Left lung (tissue), 4 donors: ENCODE measurements at regions not wholly inside any gene's neighbourhood (a gene's known extent, or its start where the extent isn't known, plus 50 kb on each side); places are given as distances from the start of the nearest gene placed in this dataset.

Source experiments
- ATAC-seq: fragments of 200-7000 bp; cut with Tn5 transposase; one replicate; pipeline ENCODE4 v1.9.1; 2020; ENCODE audit warnings: moderate library complexity
- DNase-seq, 4 donors: peaks; one replicate each; pipeline ENCODE4 v3.0.0-alpha.2; 2013 to 2020
- H3K27ac ChIP-seq, 2 donors: fragments of 200-600 bp; sonication (generic) in 1 of 2; one replicate each; pipeline versions ENCODE4 v1.5.0 to v1.8.0; 2020 to 2021
- H3K27me3 ChIP-seq, 2 donors: fragments of 200-600 bp; sonication (generic) in 1 of 2; one replicate each; pipeline versions ENCODE4 v1.5.0 to v1.8.0; 2020 to 2021
- H3K36me3 ChIP-seq, 2 donors: fragments of 200-600 bp; sonication (generic) in 1 of 2; one replicate each; pipeline versions ENCODE4 v1.5.0 to v1.8.0; 2020 to 2021
- H3K4me1 ChIP-seq, 2 donors: fragments of 200-600 bp; one replicate each; pipeline ENCODE4 v1.8.0; 2021
- H3K4me3 ChIP-seq, 2 donors: fragments of 200-600 bp; sonication (generic) in 1 of 2; one replicate each; pipeline versions ENCODE4 v1.5.0 to v1.8.0; 2020 to 2021; ENCODE audit warnings: mild to moderate bottlenecking in 1 of 2
- H3K9me3 ChIP-seq, 2 donors: fragments of 200-600 bp; sonication (generic) in 1 of 2; one replicate each; pipeline versions ENCODE4 v1.5.0 to v1.8.0; 2020 to 2021
- CTCF ChIP-seq, 2 donors: fragments of 200-600 bp; sonication (generic) in 1 of 2; IDR thresholded peaks; one replicate each; pipeline versions ENCODE4 v1.5.0 to v1.8.0; 2021; ENCODE audit warnings: antibody characterized with exemption in 2 of 2
- intact Hi-C, 2 donors: fragments of 100-400 bp; cut with DNase I; formaldehyde crosslinking; loops; one replicate each; pipeline versions ENCODE4 v1.11.2 to v1.14.2; 2022
- donor health status: DM: no; HTN: yes; CAD: no.
- donor health status: DM: no; HTN: no; CAD: no.

GRCh38 chr18:44028109-44028508 is 652.6 kb upstream of the SETBP1 start:
- DNase-seq, result no peak
- Histone ChIP-seq H3K27ac (no peak overlapping the region), H3K4me3 (no peak overlapping the region), H3K4me1 (no peaks in the 10 kb centered on the region), H3K36me3 (no peaks in the 10 kb centered on the region), H3K27me3 (no peaks in the 10 kb centered on the region), H3K9me3 (peaks cover 0 to 3% of the 10 kb centered on the region in 2 donors)
- no peak for ATAC-seq
- intact Hi-C loops, result no loop called here
- TF ChIP-seq CTCF (IDR thresholded peaks at IDR 0.05), result no peak

DNA sequence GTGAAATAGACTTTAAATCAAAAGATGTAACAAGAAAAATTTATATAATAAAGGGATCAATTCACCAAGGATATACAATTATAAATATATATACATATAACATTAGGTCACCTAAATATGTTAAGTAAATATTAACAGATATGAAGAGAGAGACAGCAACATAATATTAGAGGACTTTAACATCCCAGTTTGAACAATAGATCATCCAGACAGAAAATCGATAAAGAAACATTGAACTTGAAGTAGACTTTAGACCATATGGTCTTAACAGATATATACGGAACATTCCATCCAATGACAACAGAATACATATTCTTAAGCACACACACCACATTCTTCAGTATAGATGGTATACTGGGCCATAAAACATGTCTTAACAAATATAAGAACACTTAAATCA is 649.6 kb upstream of the SETBP1 start:
- peaks cover 0 to 3% of the 10 kb centered on the region in 2 donors for H3K9me3 ChIP-seq
- ATAC-seq, result no peak
- DNase-seq, result no peak
- H3K27ac ChIP-seq, result no peak overlapping the region
- no peak for TF ChIP-seq CTCF (IDR thresholded peaks at IDR 0.05)
- peaks cover 0 to 6% of the 10 kb centered on the region in 2 donors for H3K4me1 ChIP-seq
- no peak overlapping the region for H3K4me3 ChIP-seq
- H3K36me3 ChIP-seq, result no peaks in the 10 kb centered on the region
- intact Hi-C loops, result no loop called here
- no peaks in the 10 kb centered on the region for H3K27me3 ChIP-seq

GRCh38 chr18:44033144-44033701 is 647.5 kb upstream of the SETBP1 start:
- Histone ChIP-seq H3K4me1 (peaks cover 0 to 6% of the 10 kb centered on the region in 2 donors), H3K9me3 (peaks cover 0 to under 1% of the 10 kb centered on the region in 2 donors)
- no peak for DNase-seq

GRCh38 chr18:44035554-44035953 is 645.1 kb upstream of the SETBP1 start:
- Histone ChIP-seq H3K27ac (no peak overlapping the region), H3K27me3 (no peaks in the 10 kb centered on the region), H3K4me1 (peaks cover 0 to 6% of the 10 kb centered on the region in 2 donors), H3K36me3 (no peaks in the 10 kb centered on the region), H3K9me3 (no peaks in the 10 kb centered on the region), H3K4me3 (no peak overlapping the region)
- no peak for TF ChIP-seq CTCF (IDR thresholded peaks at IDR 0.05)
- DNase-seq (no peak), ATAC-seq (peak; percentile 75)
- intact Hi-C loops, result no loop called here

More at GRCh38 chr18:44033144-44033701, 647.5 kb upstream of the SETBP1 start:
- Histone ChIP-seq H3K36me3 (no peaks in the 10 kb centered on the region), H3K27me3 (no peaks in the 10 kb centered on the region), H3K27ac (no peak overlapping the region), H3K4me3 (no peak overlapping the region)
- TF ChIP-seq CTCF (IDR thresholded peaks at IDR 0.05), result no peak
- peak; percentile 62 for ATAC-seq
- intact Hi-C loops, result no loop called here

- no peak for ATAC-seq
- intact Hi-C loops, result no loop called here
Measured at GRCh38 chr18:44036501-44036900, 644.2 kb upstream of the SETBP1 start.

More at GRCh38 chr18:44036501-44036900, 644.2 kb upstream of the SETBP1 start:
- DNase-seq, result peak in 2 of 4 donors; percentile 29 to 41
- Histone ChIP-seq H3K36me3 (no peaks in the 10 kb centered on the region), H3K4me1 (peaks cover 0 to 6% of the 10 kb centered on the region in 2 donors), H3K27ac (no peak overlapping the region), H3K27me3 (no peaks in the 10 kb centered on the region), H3K9me3 (no peaks in the 10 kb centered on the region), H3K4me3 (no peak overlapping the region)
- no peak for TF ChIP-seq CTCF (IDR thresholded peaks at IDR 0.05)
